H9 (cell line): ENCODE measurements at regions not wholly inside any gene's neighbourhood (a gene's known extent, or its start where the extent isn't known, plus 50 kb on each side); places are given as distances from the start of the nearest gene placed in this dataset.

ENCODE experiments used
- DNase-seq: peaks from one replicate; pipeline ENCODE4 v3.0.0-alpha.2; 2017
- H2AFZ ChIP-seq: one replicate; pipeline ENCODE4 v1.6.1; 2013; ENCODE audit warnings: mild to moderate bottlenecking, low read length, control low read depth, moderate library complexity
- H2AK5ac ChIP-seq: 2 replicates; pipeline ENCODE4 v1.6.1; 2013; ENCODE audit warnings: low read length, control low read depth, mixed read lengths; ENCODE audit not compliant: insufficient read length
- H2BK120ac ChIP-seq: one replicate; pipeline ENCODE4 v1.6.1; 2013; ENCODE audit warnings: low read depth, mild to moderate bottlenecking, low read length, control low read depth, inconsistent platforms; ENCODE audit not compliant: poor library complexity, severe bottlenecking
- H2BK12ac ChIP-seq: 2 replicates; pipeline ENCODE4 v1.6.1; 2013; ENCODE audit warnings: low read length, control low read depth, mixed read lengths, low read depth; ENCODE audit not compliant: insufficient read length
- H2BK15ac ChIP-seq: 2 replicates; pipeline ENCODE4 v1.6.1; 2013; ENCODE audit warnings: low read depth, low read length, control low read depth
- H2BK20ac ChIP-seq: one replicate; pipeline ENCODE4 v1.6.1; 2013; ENCODE audit warnings: low read depth, mild to moderate bottlenecking, low read length, control low read depth, inconsistent platforms; ENCODE audit not compliant: poor library complexity, severe bottlenecking
- H2BK5ac ChIP-seq: 2 replicates; pipeline ENCODE4 v1.6.1; 2013; ENCODE audit warnings: low read length, control low read depth, mixed read lengths; ENCODE audit not compliant: insufficient read length
- H3K14ac ChIP-seq: 2 replicates; pipeline ENCODE4 v1.6.1; 2013; ENCODE audit warnings: low read length, control low read depth; ENCODE audit not compliant: insufficient read depth
- H3K18ac ChIP-seq: 2 replicates; pipeline ENCODE4 v1.6.1; 2013; ENCODE audit warnings: low read depth, mild to moderate bottlenecking, mixed read lengths, low read length, control low read depth; ENCODE audit not compliant: insufficient read length
- H3K23ac ChIP-seq: 2 replicates; pipeline ENCODE4 v1.6.1; 2013; ENCODE audit warnings: low read length, control low read depth, mixed read lengths, low read depth; ENCODE audit not compliant: insufficient read length
- H3K23me2 ChIP-seq: 2 replicates; pipeline ENCODE4 v1.6.1; 2013; ENCODE audit warnings: low read depth, mild to moderate bottlenecking, mixed read lengths, low read length, control low read depth; ENCODE audit not compliant: insufficient read length, poor library complexity, severe bottlenecking
- H3K27ac ChIP-seq: 2 replicates; pipeline ENCODE4 v1.5.1; 2013; ENCODE audit warnings: low read length, control low read depth, mixed read lengths, low read depth; ENCODE audit not compliant: insufficient read length
- H3K27me3 ChIP-seq: 2 replicates; pipeline ENCODE4 v1.6.1; 2013; ENCODE audit warnings: low read length, control low read depth, inconsistent platforms; ENCODE audit not compliant: insufficient read depth
- H3K4ac ChIP-seq: 2 replicates; pipeline ENCODE4 v1.6.1; 2013; ENCODE audit warnings: low read depth, mild to moderate bottlenecking, control low read depth, inconsistent platforms, low read length, moderate library complexity
- H3K4me1 ChIP-seq: 2 replicates; pipeline ENCODE4 v1.6.1; 2013; ENCODE audit warnings: low read length, control low read depth, inconsistent platforms; ENCODE audit not compliant: insufficient read depth
- H3K4me2 ChIP-seq: 2 replicates; pipeline ENCODE4 v1.6.1; 2013; ENCODE audit warnings: low read length, control low read depth, mixed read lengths; ENCODE audit not compliant: insufficient read length, insufficient read depth
- H3K56ac ChIP-seq: 2 replicates; pipeline ENCODE4 v1.6.1; 2013; ENCODE audit warnings: low read depth, mild to moderate bottlenecking, mixed read lengths, low read length, control low read depth; ENCODE audit not compliant: insufficient read length
- H3K79me1 ChIP-seq: 2 replicates; pipeline ENCODE4 v1.6.1; 2013; ENCODE audit warnings: low read depth, mild to moderate bottlenecking, moderate library complexity, low read length, control low read depth, inconsistent platforms; ENCODE audit not compliant: insufficient read depth, poor library complexity, severe bottlenecking
- H3K79me2 ChIP-seq: 2 replicates; pipeline ENCODE4 v1.6.1; 2013; ENCODE audit warnings: low read length, control low read depth, inconsistent platforms; ENCODE audit not compliant: insufficient read depth
- H3K9ac ChIP-seq: 2 replicates; pipeline ENCODE4 v1.6.1; 2013; ENCODE audit warnings: low read length, control low read depth, mixed read lengths; ENCODE audit not compliant: insufficient read length; ENCODE audit errors: extremely low read depth
- H3K9me3 ChIP-seq: one replicate; pipeline ENCODE4 v1.6.1; 2013; ENCODE audit warnings: low read depth, low read length, inconsistent platforms; ENCODE audit not compliant: control insufficient read depth
- H3T11ph ChIP-seq: one replicate; pipeline ENCODE4 v1.6.1; 2013; ENCODE audit warnings: mild to moderate bottlenecking, low read length, control low read depth, inconsistent platforms
- H4K20me1 ChIP-seq: one replicate; pipeline ENCODE4 v1.6.1; 2013; ENCODE audit not compliant: control insufficient read depth, insufficient read length, insufficient read depth
- H4K5ac ChIP-seq: 2 replicates; pipeline ENCODE4 v1.6.1; 2013; ENCODE audit warnings: low read depth, mild to moderate bottlenecking, mixed read lengths, low read length, control low read depth; ENCODE audit not compliant: insufficient read length
- H4K8ac ChIP-seq: replicated peaks from 2 replicates; pipeline ENCODE4 v1.6.1; 2013; ENCODE audit warnings: low read length, control low read depth, mixed read lengths, low read depth; ENCODE audit not compliant: insufficient read length
- H4K91ac ChIP-seq: 2 replicates; pipeline ENCODE4 v1.6.1; 2013; ENCODE audit warnings: low read depth, mild to moderate bottlenecking, moderate library complexity, mixed read lengths, low read length, control low read depth; ENCODE audit not compliant: insufficient read length
- H3K27ac Mint-ChIP-seq, 3 experiments: 2 replicates in 2 of 3; 3 replicates in 1 of 3; pipeline ENCODE4 v1.8.0; 2020 to 2021; ENCODE audit warnings: mixed read lengths in 3 of 3, mild to moderate bottlenecking in 1 of 3, moderate library complexity in 1 of 3
- H3K27me3 Mint-ChIP-seq: 2 replicates; pipeline ENCODE4 v1.8.0; 2021; ENCODE audit warnings: low read depth, mild to moderate bottlenecking, moderate library complexity, mixed read lengths
- H3K36me3 Mint-ChIP-seq, 3 experiments: 2 replicates in 2 of 3; 3 replicates in 1 of 3; pipeline ENCODE4 v1.8.0; 2020 to 2021; ENCODE audit warnings: low read depth in 3 of 3, mixed read lengths in 3 of 3; ENCODE audit not compliant: insufficient read depth in 1 of 3
- H3K4me1 Mint-ChIP-seq, 2 experiments: 2 replicates each; pipeline ENCODE4 v1.8.0; 2020; ENCODE audit warnings: mixed read lengths in 2 of 2
- H3K4me3 Mint-ChIP-seq, 2 experiments: 2 replicates in 1 of 2; 3 replicates in 1 of 2; pipeline ENCODE4 v1.8.0; 2020 to 2021; ENCODE audit warnings: mild to moderate bottlenecking in 2 of 2, mixed read lengths in 2 of 2, moderate library complexity in 1 of 2
- H3K9me3 Mint-ChIP-seq, 2 experiments: 2 replicates in 1 of 2; 3 replicates in 1 of 2; pipeline ENCODE4 v1.8.0; 2020; ENCODE audit warnings: mild to moderate bottlenecking in 2 of 2, mixed read lengths in 2 of 2, moderate library complexity in 1 of 2
- WGBS: extraction: QIAGEN DNeasy Blood & Tissue Kit; methylation state at CpG from one replicate; pipeline ENCODE4 v1.1.7; 2013; ENCODE audit warnings: missing lambda C conversion rate, low lambda C conversion rate, mixed read lengths; ENCODE audit not compliant: insufficient read length; ENCODE audit errors: extremely low coverage; 5-methylcytosine and 5-hydroxymethylcytosine counted together
- TF ChIP-seq, protein P1 (sequence below): fragments of 200-600 bp; sonication (generic); conservative IDR thresholded peaks from 3 replicates; pipeline ENCODE4 v1.8.0; 2021; ENCODE audit warnings: antibody characterized with exemption, mild to moderate bottlenecking

DNA sequence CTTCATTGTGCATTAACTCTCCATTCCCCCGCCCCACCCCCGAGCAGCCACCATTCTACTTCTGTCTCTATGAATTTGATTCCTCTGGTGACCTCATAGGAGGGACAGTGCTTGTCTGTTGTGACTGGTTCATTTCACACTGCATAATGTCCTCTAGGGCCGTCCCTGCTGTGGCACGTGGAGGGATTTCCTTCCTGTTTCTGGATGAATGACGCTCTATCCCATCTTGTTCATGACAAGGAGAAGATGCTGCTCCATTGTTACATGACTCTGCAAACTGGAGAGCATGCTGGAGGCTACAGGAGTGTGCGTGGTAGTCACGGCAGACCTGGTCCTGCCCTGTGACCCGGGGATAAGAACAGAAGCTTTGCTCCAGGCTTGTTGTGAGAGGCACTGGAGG lies 61.3 kb downstream of the RTL6 start:
- Mint-ChIP-seq H3K27me3 (peaks cover 3% of the 10 kb centered on the region), H3K4me1 (peaks cover 4 to 7% of the 10 kb centered on the region in 2 experiments), H3K36me3 (no peaks in the 10 kb centered on the region), H3K9me3 (no peaks in the 10 kb centered on the region), H3K27ac (no peak overlapping the region; a peak in 1 of 7 replicates), H3K4me3 (no peak overlapping the region; a peak in 1 of 5 replicates)
- no CpG with 5 or more reads among the region's 8 CpGs for WGBS
- no peak overlapping the region for H4K8ac ChIP-seq
- H3K79me2 ChIP-seq, result no peaks in the 10 kb centered on the region
- no peaks in the 10 kb centered on the region for H3K9me3 ChIP-seq
- H3K27me3 ChIP-seq, result no peaks in the 10 kb centered on the region
- no peaks in the 10 kb centered on the region for H4K20me1 ChIP-seq
- no peaks in the 10 kb centered on the region for H3K79me1 ChIP-seq
- H3K4me2 ChIP-seq, result no peak overlapping the region
- H2BK12ac ChIP-seq, result no peak overlapping the region
- no peak overlapping the region for H2BK15ac ChIP-seq
- no peak overlapping the region for H3T11ph ChIP-seq
- H4K5ac ChIP-seq, result no peak overlapping the region
- H2BK5ac ChIP-seq, result no peak overlapping the region
- H4K91ac ChIP-seq, result no peak overlapping the region
- H3K56ac ChIP-seq, result no peak overlapping the region
- H3K4ac ChIP-seq, result no peak overlapping the region
- TF ChIP-seq, protein P1, sequence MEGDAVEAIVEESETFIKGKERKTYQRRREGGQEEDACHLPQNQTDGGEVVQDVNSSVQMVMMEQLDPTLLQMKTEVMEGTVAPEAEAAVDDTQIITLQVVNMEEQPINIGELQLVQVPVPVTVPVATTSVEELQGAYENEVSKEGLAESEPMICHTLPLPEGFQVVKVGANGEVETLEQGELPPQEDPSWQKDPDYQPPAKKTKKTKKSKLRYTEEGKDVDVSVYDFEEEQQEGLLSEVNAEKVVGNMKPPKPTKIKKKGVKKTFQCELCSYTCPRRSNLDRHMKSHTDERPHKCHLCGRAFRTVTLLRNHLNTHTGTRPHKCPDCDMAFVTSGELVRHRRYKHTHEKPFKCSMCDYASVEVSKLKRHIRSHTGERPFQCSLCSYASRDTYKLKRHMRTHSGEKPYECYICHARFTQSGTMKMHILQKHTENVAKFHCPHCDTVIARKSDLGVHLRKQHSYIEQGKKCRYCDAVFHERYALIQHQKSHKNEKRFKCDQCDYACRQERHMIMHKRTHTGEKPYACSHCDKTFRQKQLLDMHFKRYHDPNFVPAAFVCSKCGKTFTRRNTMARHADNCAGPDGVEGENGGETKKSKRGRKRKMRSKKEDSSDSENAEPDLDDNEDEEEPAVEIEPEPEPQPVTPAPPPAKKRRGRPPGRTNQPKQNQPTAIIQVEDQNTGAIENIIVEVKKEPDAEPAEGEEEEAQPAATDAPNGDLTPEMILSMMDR, result no peak
- H3K14ac ChIP-seq, result no peak overlapping the region
- no peak for DNase-seq
- no peaks in the 10 kb centered on the region for H3K23me2 ChIP-seq
- H3K18ac ChIP-seq, result no peak overlapping the region
- no peak overlapping the region for H2AK5ac ChIP-seq
- no peaks in the 10 kb centered on the region for H3K4me1 ChIP-seq
- H3K9ac ChIP-seq, result no peak overlapping the region
- no peak overlapping the region for H3K27ac ChIP-seq
- H2BK120ac ChIP-seq, result no peak overlapping the region
- no peak overlapping the region for H2AFZ ChIP-seq
- no peak overlapping the region for H3K23ac ChIP-seq
- no peak overlapping the region for H2BK20ac ChIP-seq
